HG03095 (cell line): ENCODE measurements at regions not wholly inside any gene's neighbourhood (a gene's known extent, or its start where the extent isn't known, plus 50 kb on each side); places are given as distances from the start of the nearest gene placed in this dataset.
A peak's percentile ranks its signal among the peaks of the same experiment; 100 is the strongest.

Source experiments
- ATAC-seq: cut with Tn5 transposase; IDR thresholded peaks from one replicate; pipeline ENCODE4 v1.9.1; 2021; ENCODE audit warnings: moderate library complexity; ENCODE audit not compliant: unreplicated experiment

- ATAC-seq: no peak
These were observed 52.3 kb upstream of the SNTG2 start for GRCh38 chr2:898319-898718.

GRCh38 chr2:897091-897490, 53.6 kb upstream of the SNTG2 start:
- no peak for ATAC-seq

- no peak for ATAC-seq
These were observed 57.3 kb upstream of the SNTG2 start for GRCh38 chr2:893311-893710.

GRCh38 chr2:892892-893291, 57.8 kb upstream of the SNTG2 start:
- ATAC-seq: no peak

GRCh38 chr2:892401-892800, 58.2 kb upstream of the SNTG2 start:
- no peak for ATAC-seq

- ATAC-seq: no peak
These were observed 58.9 kb upstream of the SNTG2 start for GRCh38 chr2:891734-892133.

- ATAC-seq: no peak
These were observed 59.9 kb upstream of the SNTG2 start for GRCh38 chr2:890791-891190.

- ATAC-seq: no peak
These were observed 60.4 kb upstream of the SNTG2 start for GRCh38 chr2:890214-890613.

GRCh38 chr2:888906-889566, 61.6 kb upstream of the SNTG2 start:
- no peak for ATAC-seq

GRCh38 chr2:888211-888801, 62.3 kb upstream of the SNTG2 start:
- ATAC-seq: no peak

GRCh38 chr2:887639-888038, 63.0 kb upstream of the SNTG2 start:
- ATAC-seq: no peak

- ATAC-seq: no peak
These were observed 64.3 kb upstream of the SNTG2 start for GRCh38 chr2:886072-887022.

GRCh38 chr2:885230-886071, 65.2 kb upstream of the SNTG2 start:
- no peak for ATAC-seq

GRCh38 chr2:883803-884748, 66.6 kb upstream of the SNTG2 start:
- no peak for ATAC-seq

- no peak for ATAC-seq
These were observed 67.3 kb upstream of the SNTG2 start for GRCh38 chr2:883260-883802.

- ATAC-seq: peak; percentile 54
These were observed 69.3 kb upstream of the SNTG2 start for GRCh38 chr2:881204-881918.

- ATAC-seq: no peak
These were observed 70.3 kb upstream of the SNTG2 start for GRCh38 chr2:880201-880970.

- no peak for ATAC-seq
These were observed 71.1 kb upstream of the SNTG2 start for GRCh38 chr2:879540-879939.
